Adipocyte (in vitro differentiated cells): ENCODE measurements at regions not wholly inside any gene's neighbourhood (a gene's known extent, or its start where the extent isn't known, plus 50 kb on each side); places are given as distances from the start of the nearest gene placed in this dataset.
"Not testable (repeated sequence)": the region's sequence is repeated elsewhere in the genome, so short reads cannot be mapped to it uniquely, and the experiment has no call there.

Source experiments
- DNase-seq: peaks from one replicate; pipeline ENCODE4 v3.0.0-alpha.2; 2015; ENCODE audit warnings: low read depth
- H3K27me3 ChIP-seq: replicated peaks from 2 replicates; pipeline ENCODE4 v1.7.0; 2013; ENCODE audit warnings: mild to moderate bottlenecking, low read length, moderate library complexity; ENCODE audit not compliant: control insufficient read depth, insufficient read depth
- H3K36me3 ChIP-seq: 2 replicates; pipeline ENCODE4 v1.7.0; 2013; ENCODE audit warnings: low read length, mild to moderate bottlenecking, moderate library complexity; ENCODE audit not compliant: control insufficient read depth, insufficient read depth, severe bottlenecking
- H3K4me1 ChIP-seq: 2 replicates; pipeline ENCODE4 v1.7.0; 2013; ENCODE audit warnings: mild to moderate bottlenecking, low read length, moderate library complexity; ENCODE audit not compliant: control insufficient read depth, insufficient read depth
- H3K4me3 ChIP-seq: 2 replicates; pipeline ENCODE4 v1.7.0; 2013; ENCODE audit warnings: mild to moderate bottlenecking, low read length, moderate library complexity
- H3K9ac ChIP-seq: 2 replicates; pipeline ENCODE4 v1.7.0; 2013; ENCODE audit warnings: mild to moderate bottlenecking, low read length, moderate library complexity
- H3K9me3 ChIP-seq: 2 replicates; pipeline ENCODE4 v1.7.0; 2013; ENCODE audit warnings: mild to moderate bottlenecking, low read length, moderate library complexity; ENCODE audit not compliant: control insufficient read depth

- no peaks in the 10 kb centered on the region for H3K36me3 ChIP-seq
- DNase-seq = peak; percentile 11
- no peak overlapping the region for H3K4me3 ChIP-seq
- H3K4me1 ChIP-seq = peaks cover 19% of the 10 kb centered on the region
- H3K9me3 ChIP-seq = no peaks in the 10 kb centered on the region
- H3K27me3 ChIP-seq = peaks cover 7% of the 10 kb centered on the region
- no peak overlapping the region for H3K9ac ChIP-seq
These were observed 174.4 kb upstream of the MSX2 start for GRCh38 chr5:174550026-174550425.

- H3K4me1 ChIP-seq = peaks cover 19% of the 10 kb centered on the region
- no peaks in the 10 kb centered on the region for H3K36me3 ChIP-seq
- no peak overlapping the region for H3K9ac ChIP-seq
- no peak for DNase-seq
- H3K9me3 ChIP-seq = no peaks in the 10 kb centered on the region
- H3K27me3 ChIP-seq = no peaks in the 10 kb centered on the region
- H3K4me3 ChIP-seq = no peak overlapping the region
These were observed 172.0 kb upstream of the MSX2 start for GRCh38 chr5:174552428-174552827.

- Histone ChIP-seq H3K4me1 (peaks cover 13% of the 10 kb centered on the region), H3K4me3 (no peak overlapping the region), H3K9ac (no peak overlapping the region), H3K9me3 (no peaks in the 10 kb centered on the region), H3K27me3 (no peaks in the 10 kb centered on the region), H3K36me3 (no peaks in the 10 kb centered on the region)
- DNase-seq = no peak
These were observed 170.8 kb upstream of the MSX2 start for GRCh38 chr5:174553556-174553955.

- DNase-seq = no peak
- no peaks in the 10 kb centered on the region for H3K36me3 ChIP-seq
- no peak overlapping the region for H3K4me3 ChIP-seq
- no peaks in the 10 kb centered on the region for H3K4me1 ChIP-seq
- H3K9me3 ChIP-seq = peaks cover under 1% of the 10 kb centered on the region
- no peaks in the 10 kb centered on the region for H3K27me3 ChIP-seq
- H3K9ac ChIP-seq = no peak overlapping the region
These were observed 168.7 kb upstream of the MSX2 start for GRCh38 chr5:174555726-174556125.

GRCh38 chr5:174556756-174557155 is 167.6 kb upstream of the MSX2 start:
- Histone ChIP-seq H3K4me3 (no peak overlapping the region), H3K36me3 (no peaks in the 10 kb centered on the region), H3K9ac (no peak overlapping the region), H3K9me3 (peaks cover 7% of the 10 kb centered on the region), H3K4me1 (no peaks in the 10 kb centered on the region), H3K27me3 (no peaks in the 10 kb centered on the region)
- no peak for DNase-seq

GRCh38 chr5:174558190-174558589 is 166.2 kb upstream of the MSX2 start:
- no peak overlapping the region for H3K4me3 ChIP-seq
- H3K9ac ChIP-seq = no peak overlapping the region

GRCh38 chr5:174559141-174559540 is 165.2 kb upstream of the MSX2 start:
- H3K4me1 ChIP-seq = peaks cover 8% of the 10 kb centered on the region
- no peak overlapping the region for H3K4me3 ChIP-seq
- DNase-seq = peak; percentile 35
- H3K9me3 ChIP-seq = peaks cover 7% of the 10 kb centered on the region
- no peaks in the 10 kb centered on the region for H3K27me3 ChIP-seq
- H3K36me3 ChIP-seq = no peaks in the 10 kb centered on the region
- H3K9ac ChIP-seq = no peak overlapping the region

More at GRCh38 chr5:174558190-174558589, 166.2 kb upstream of the MSX2 start:
- Histone ChIP-seq H3K9me3 (peaks cover 7% of the 10 kb centered on the region), H3K4me1 (peaks cover 3% of the 10 kb centered on the region), H3K27me3 (no peaks in the 10 kb centered on the region), H3K36me3 (no peaks in the 10 kb centered on the region)
- DNase-seq = no peak

GRCh38 chr5:174559566-174560090 is 164.8 kb upstream of the MSX2 start:
- peaks cover 7% of the 10 kb centered on the region for H3K9me3 ChIP-seq
- no peak overlapping the region for H3K4me3 ChIP-seq
- peaks cover 8% of the 10 kb centered on the region for H3K4me1 ChIP-seq
- no peak overlapping the region for H3K9ac ChIP-seq
- H3K27me3 ChIP-seq = no peaks in the 10 kb centered on the region
- no peak for DNase-seq
- H3K36me3 ChIP-seq = no peaks in the 10 kb centered on the region

GRCh38 chr5:174560861-174561260 is 163.5 kb upstream of the MSX2 start:
- Histone ChIP-seq H3K9ac (no peak overlapping the region), H3K4me1 (peaks cover 8% of the 10 kb centered on the region), H3K9me3 (peaks cover 7% of the 10 kb centered on the region), H3K27me3 (no peaks in the 10 kb centered on the region), H3K36me3 (no peaks in the 10 kb centered on the region), H3K4me3 (no peak overlapping the region)
- DNase-seq = no peak

GRCh38 chr5:174563040-174563439 is 161.3 kb upstream of the MSX2 start:
- H3K36me3 ChIP-seq, H3K9me3 ChIP-seq: not testable (repeated sequence)

GRCh38 chr5:174563899-174564298 is 160.5 kb upstream of the MSX2 start:
- peaks cover 3% of the 10 kb centered on the region for H3K27me3 ChIP-seq
- H3K9ac ChIP-seq = no peak overlapping the region
- H3K4me1 ChIP-seq = peaks cover 8% of the 10 kb centered on the region
- H3K36me3 ChIP-seq = no peaks in the 10 kb centered on the region
- H3K9me3 ChIP-seq = peaks cover 7% of the 10 kb centered on the region
- no peak for DNase-seq
- no peak overlapping the region for H3K4me3 ChIP-seq

More at GRCh38 chr5:174563040-174563439, 161.3 kb upstream of the MSX2 start:
- not testable (repeated sequence) for H3K9ac ChIP-seq, H3K27me3 ChIP-seq, DNase-seq, H3K4me3 ChIP-seq, H3K4me1 ChIP-seq

- Histone ChIP-seq H3K9me3 (no peaks in the 10 kb centered on the region), H3K36me3 (no peaks in the 10 kb centered on the region), H3K27me3 (peaks cover 13% of the 10 kb centered on the region)
These were observed 156.8 kb upstream of the MSX2 start for GRCh38 chr5:174567506-174568141.

More at GRCh38 chr5:174567506-174568141, 156.8 kb upstream of the MSX2 start:
- H3K4me1 ChIP-seq = peaks cover 16% of the 10 kb centered on the region
- no peak overlapping the region for H3K9ac ChIP-seq
- DNase-seq = no peak
- H3K4me3 ChIP-seq = no peak overlapping the region
